HCT116 (cell line): ENCODE measurements at regions not wholly inside any gene's neighbourhood (a gene's known extent, or its start where the extent isn't known, plus 50 kb on each side); places are given as distances from the start of the nearest gene placed in this dataset.

Experiments used
- ATAC-seq: fragments of 200-7000 bp; cut with Tn5 transposase; 2 replicates; pipeline ENCODE4 v1.9.1; 2020; ENCODE audit warnings: mild to moderate bottlenecking, moderate library complexity
- BruUV-seq: library from RNA; stranded (reverse); fragments of 400-500 nt; replicated peaks from 2 replicates; lab custom pipeline; 2021; lab: Mats Ljungman, UMichigan
- CTCF ChIA-PET: fragments of 300-600 bp; sonication (Branson Sonifier 250); formaldehyde crosslinking; loops from one replicate; lab custom pipeline; 2021; ENCODE audit warnings: antibody characterized with exemption; lab: Charles Lee
- POLR2A ChIA-PET: fragments of 300-600, 350-600 bp; sonication (Branson Sonifier 250); formaldehyde crosslinking; loops from one replicate; lab custom pipeline; 2021; ENCODE audit warnings: antibody characterized with exemption; lab: Charles Lee
- RAD21 ChIA-PET, 2 experiments: fragments of 300-600 bp; sonication (Branson Sonifier 250); formaldehyde crosslinking; loops; one replicate each; lab custom pipeline; 2023; ENCODE audit warnings: low total read pairs in 2 of 2; ENCODE audit not compliant: uncharacterized antibody in 2 of 2, unreplicated experiment in 2 of 2, low non-redundant PET in 1 of 2; lab: Charles Lee
- DNase-seq: peaks from one replicate; pipeline ENCODE4 v3.0.0-alpha.2; 2010; ENCODE audit warnings: low read depth, low spot score
- H2AFZ ChIP-seq: fragments of 200-600 bp; shearing (Covaris generic), sonication (generic); 2 replicates; pipeline ENCODE4 v1.6.1; 2017; ENCODE audit warnings: low read depth, mixed run types, mixed read lengths, antibody characterized with exemption, low read length; ENCODE audit not compliant: poor library complexity, severe bottlenecking
- H3K27ac ChIP-seq: 2 replicates; pipeline ENCODE4 v1.5.1; 2012; ENCODE audit warnings: low read depth, low read length
- H3K27me3 ChIP-seq: fragments of 200-600 bp; sonication (generic); 2 replicates; pipeline ENCODE4 v1.6.1; 2016; ENCODE audit warnings: mixed run types, low read length, mixed read lengths; ENCODE audit not compliant: insufficient read depth
- H3K36me3 ChIP-seq, 2 experiments: fragments of 200-500 bp in 1 of 2; fragments of 200-600 bp in 1 of 2; sonication (Bioruptor generic) in 1 of 2; sonication (generic) in 1 of 2; 2 replicates each; pipeline versions ENCODE4 v1.5.1 to v1.6.1; 2014 to 2016; ENCODE audit warnings: low read length in 2 of 2, inconsistent platforms in 1 of 2, mixed read lengths in 1 of 2, mixed run types in 1 of 2; ENCODE audit not compliant: insufficient read depth in 2 of 2, control insufficient read depth in 1 of 2
- H3K4me1 ChIP-seq, 2 experiments: fragments of 200-600 bp in 1 of 2; sonication (generic) in 1 of 2; 2 replicates each; pipeline versions ENCODE4 v1.5.1 to v1.6.1; 2012 to 2017; ENCODE audit warnings: low read length in 2 of 2, inconsistent platforms in 1 of 2, mild to moderate bottlenecking in 1 of 2, mixed read lengths in 1 of 2, mixed run types in 1 of 2, moderate library complexity in 1 of 2; ENCODE audit not compliant: insufficient read depth in 2 of 2, control insufficient read depth in 1 of 2
- H3K4me2 ChIP-seq: fragments of 200-600 bp; sonication (generic); 2 replicates; pipeline ENCODE4 v1.6.1; 2017; ENCODE audit warnings: mixed run types, low read length, mixed read lengths
- H3K4me3 ChIP-seq, 2 experiments: fragments of 200-600 bp in 1 of 2; sonication (generic) in 1 of 2; replicated peaks in 1 of 2; 2 replicates each; pipeline ENCODE4 v1.5.1; 2011 to 2016; ENCODE audit warnings: low read length in 2 of 2, control low read depth in 1 of 2, low read depth in 1 of 2, mild to moderate bottlenecking in 1 of 2, mixed read lengths in 1 of 2, mixed run types in 1 of 2
- H3K79me2 ChIP-seq: fragments of 200-600 bp; sonication (generic); 2 replicates; pipeline ENCODE4 v1.6.1; 2017; ENCODE audit warnings: mild to moderate bottlenecking, mixed run types, low read length, moderate library complexity, mixed read lengths; ENCODE audit not compliant: insufficient read depth
- H3K9ac ChIP-seq: fragments of 200-600 bp; sonication (generic); 2 replicates; pipeline ENCODE4 v1.6.1; 2016; ENCODE audit warnings: low read length, mixed read lengths
- H3K9me2 ChIP-seq: fragments of 200-600 bp; sonication (generic), shearing (Covaris generic); 2 replicates; pipeline ENCODE4 v1.6.1; 2017; ENCODE audit warnings: mixed run types, mild to moderate bottlenecking, moderate library complexity; ENCODE audit not compliant: insufficient read depth
- H3K9me3 ChIP-seq, 2 experiments: fragments of 200-500 bp in 1 of 2; fragments of 200-600 bp in 1 of 2; sonication (Bioruptor generic) in 1 of 2; sonication (generic) in 1 of 2; 2 replicates each; pipeline ENCODE4 v1.6.1; 2014 to 2017; ENCODE audit warnings: low read length in 2 of 2, mixed read lengths in 2 of 2, inconsistent platforms in 1 of 2, low read depth in 1 of 2, mild to moderate bottlenecking in 1 of 2, mixed run types in 1 of 2, moderate library complexity in 1 of 2; ENCODE audit not compliant: control insufficient read depth in 1 of 2, insufficient read depth in 1 of 2
- H4K20me1 ChIP-seq: fragments of 200-600 bp; sonication (generic), shearing (Covaris generic); 2 replicates; pipeline ENCODE4 v1.6.1; 2017; ENCODE audit warnings: mixed run types, mild to moderate bottlenecking, moderate library complexity; ENCODE audit not compliant: insufficient read depth
- CBX3 ChIP-seq: IDR thresholded peaks from 2 replicates; pipeline ENCODE4 v1.6.1; 2012; ENCODE audit warnings: low read depth
- CEBPB ChIP-seq: IDR thresholded peaks from 2 replicates; pipeline ENCODE4 v1.6.1; 2012; ENCODE audit warnings: low read depth
- ELF1 ChIP-seq: IDR thresholded peaks from 2 replicates; pipeline ENCODE4 v1.6.1; 2012; ENCODE audit warnings: low read depth, borderline replicate concordance
- EZH2 ChIP-seq: fragments of 200-600 bp; sonication (generic); IDR thresholded peaks from 2 replicates; pipeline ENCODE4 v1.6.1; 2017; ENCODE audit warnings: antibody characterized with exemption, mixed run types
- JUND ChIP-seq: IDR thresholded peaks from 2 replicates; pipeline ENCODE4 v1.6.1; 2012
- POLR2A ChIP-seq: IDR thresholded peaks from 2 replicates; pipeline ENCODE4 v1.7.0; 2011; ENCODE audit warnings: borderline replicate concordance; ENCODE audit not compliant: insufficient read depth, insufficient read length; ENCODE audit errors: extremely low read depth
- POLR2AphosphoS5 ChIP-seq: IDR thresholded peaks from 2 replicates; pipeline ENCODE4 v1.6.1; 2011; ENCODE audit warnings: mild to moderate bottlenecking, low read depth, low read length, moderate library complexity
- RAD21 ChIP-seq: IDR thresholded peaks from 2 replicates; pipeline ENCODE4 v1.6.1; 2012; ENCODE audit warnings: low read depth, mild to moderate bottlenecking
- SP1 ChIP-seq: IDR thresholded peaks from 2 replicates; pipeline ENCODE4 v1.6.1; 2012; ENCODE audit warnings: low read depth
- SRF ChIP-seq: IDR thresholded peaks from 2 replicates; pipeline ENCODE4 v1.6.1; 2012; ENCODE audit warnings: low read depth
- TCF7L2 ChIP-seq: IDR thresholded peaks from 2 replicates; pipeline ENCODE4 v1.7.0; 2011; ENCODE audit warnings: borderline replicate concordance, inconsistent platforms; ENCODE audit not compliant: insufficient read depth, insufficient read length; ENCODE audit errors: extremely low read depth
- YY1 ChIP-seq: IDR thresholded peaks from 2 replicates; pipeline ENCODE4 v1.6.1; 2011; ENCODE audit warnings: low read length, low read depth, moderate library complexity, mild to moderate bottlenecking; ENCODE audit not compliant: insufficient replicate concordance; ENCODE audit errors: extremely low read depth
- ZFX ChIP-seq: fragments of 450-650 bp; IDR thresholded peaks from 2 replicates; pipeline ENCODE4 v1.6.1; 2017
- ZNF274 ChIP-seq: fragments of 200-500 bp; sonication (Bioruptor generic); IDR thresholded peaks from 2 replicates; pipeline ENCODE4 v1.6.1; 2014; ENCODE audit warnings: mild to moderate bottlenecking, low read depth, low read length, inconsistent platforms
- intact Hi-C: fragments of 100-400 bp; cut with micrococcal nuclease; formaldehyde crosslinking; loops from 2 replicates; pipeline ENCODE4 v1.10.0; 2022
- TF ChIP-seq, protein P1 (sequence below): IDR thresholded peaks from 2 replicates; pipeline ENCODE4 v1.6.1; 2012; ENCODE audit warnings: low read depth
- TF ChIP-seq, protein P2 (sequence below): IDR thresholded peaks from 2 replicates; pipeline ENCODE4 v1.6.1; 2012
- TF ChIP-seq, protein P3 (sequence below), 3 experiments: fragments of 200-600 bp in 1 of 3; sonication (generic) in 1 of 3; IDR thresholded peaks in 2 of 3; conservative IDR thresholded peaks in 1 of 3; 2 replicates each; pipeline ENCODE4 v1.5.1; 2012 to 2017; ENCODE audit warnings: low read depth in 2 of 3, low read length in 2 of 3, antibody characterized with exemption in 1 of 3, borderline replicate concordance in 1 of 3, control low read depth in 1 of 3, mild to moderate bottlenecking in 1 of 3, mixed read lengths in 1 of 3, mixed run types in 1 of 3, moderate library complexity in 1 of 3; ENCODE audit not compliant: insufficient read depth in 1 of 3
- TF ChIP-seq, protein P4 (sequence below): IDR thresholded peaks from 2 replicates; pipeline ENCODE4 v1.6.1; 2012
- TF ChIP-seq, protein P5 (sequence below): IDR thresholded peaks from 2 replicates; pipeline ENCODE4 v1.6.1; 2011; ENCODE audit warnings: mild to moderate bottlenecking, low read length, moderate library complexity; ENCODE audit not compliant: insufficient replicate concordance; ENCODE audit errors: extremely low read depth

DNA sequence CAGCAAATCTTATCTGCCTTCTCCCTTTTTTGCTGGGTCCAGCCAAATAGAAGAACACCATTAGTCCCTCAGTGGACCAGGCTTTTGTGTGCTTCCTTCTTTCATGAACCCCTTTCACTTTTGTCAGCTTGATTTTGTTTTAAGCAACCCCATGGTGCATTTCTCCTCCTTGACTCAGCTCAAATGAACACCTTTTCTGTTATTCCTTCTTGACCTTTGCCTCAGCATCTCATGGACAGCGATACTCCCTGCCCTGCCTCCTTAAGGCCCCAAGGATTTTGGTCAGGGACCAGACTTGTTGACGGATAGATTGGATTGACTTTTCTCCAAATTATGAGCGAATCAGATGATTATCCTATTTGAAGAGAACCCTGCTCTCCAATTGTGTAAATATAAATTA is 356.6 kb upstream of the USP24 start (continued):
- TF ChIP-seq RAD21: no peak
- no peak for TF ChIP-seq JUND
- no peak for TF ChIP-seq ZNF274

DNA sequence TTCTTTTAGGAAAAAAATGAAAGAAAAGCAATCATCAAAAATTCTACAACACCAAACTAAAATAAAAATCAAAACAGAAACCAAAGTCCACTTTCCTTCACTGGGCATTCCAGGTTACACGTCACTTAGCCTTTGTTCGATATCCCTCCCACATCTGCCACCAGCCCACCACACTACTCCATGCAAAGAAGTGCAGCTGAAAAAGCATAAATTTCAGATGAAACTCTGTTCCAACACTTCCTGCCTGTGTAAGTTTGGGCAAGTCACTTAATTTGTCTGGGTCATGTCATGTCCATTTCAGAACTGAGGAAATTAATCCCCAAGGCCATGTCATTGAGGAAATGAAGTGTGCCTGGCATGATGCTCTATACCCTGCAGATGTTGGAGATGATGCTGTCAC is 354.3 kb upstream of the USP24 start:
- RAD21 ChIA-PET: no interaction called here
- DNase-seq (no peak), ATAC-seq (no peak)
- POLR2A ChIA-PET: no interaction called here
- H3K9me2 ChIP-seq: no peaks in the 10 kb centered on the region
- no peaks in the 10 kb centered on the region for H3K9me3 ChIP-seq
- TF ChIP-seq, protein P1, sequence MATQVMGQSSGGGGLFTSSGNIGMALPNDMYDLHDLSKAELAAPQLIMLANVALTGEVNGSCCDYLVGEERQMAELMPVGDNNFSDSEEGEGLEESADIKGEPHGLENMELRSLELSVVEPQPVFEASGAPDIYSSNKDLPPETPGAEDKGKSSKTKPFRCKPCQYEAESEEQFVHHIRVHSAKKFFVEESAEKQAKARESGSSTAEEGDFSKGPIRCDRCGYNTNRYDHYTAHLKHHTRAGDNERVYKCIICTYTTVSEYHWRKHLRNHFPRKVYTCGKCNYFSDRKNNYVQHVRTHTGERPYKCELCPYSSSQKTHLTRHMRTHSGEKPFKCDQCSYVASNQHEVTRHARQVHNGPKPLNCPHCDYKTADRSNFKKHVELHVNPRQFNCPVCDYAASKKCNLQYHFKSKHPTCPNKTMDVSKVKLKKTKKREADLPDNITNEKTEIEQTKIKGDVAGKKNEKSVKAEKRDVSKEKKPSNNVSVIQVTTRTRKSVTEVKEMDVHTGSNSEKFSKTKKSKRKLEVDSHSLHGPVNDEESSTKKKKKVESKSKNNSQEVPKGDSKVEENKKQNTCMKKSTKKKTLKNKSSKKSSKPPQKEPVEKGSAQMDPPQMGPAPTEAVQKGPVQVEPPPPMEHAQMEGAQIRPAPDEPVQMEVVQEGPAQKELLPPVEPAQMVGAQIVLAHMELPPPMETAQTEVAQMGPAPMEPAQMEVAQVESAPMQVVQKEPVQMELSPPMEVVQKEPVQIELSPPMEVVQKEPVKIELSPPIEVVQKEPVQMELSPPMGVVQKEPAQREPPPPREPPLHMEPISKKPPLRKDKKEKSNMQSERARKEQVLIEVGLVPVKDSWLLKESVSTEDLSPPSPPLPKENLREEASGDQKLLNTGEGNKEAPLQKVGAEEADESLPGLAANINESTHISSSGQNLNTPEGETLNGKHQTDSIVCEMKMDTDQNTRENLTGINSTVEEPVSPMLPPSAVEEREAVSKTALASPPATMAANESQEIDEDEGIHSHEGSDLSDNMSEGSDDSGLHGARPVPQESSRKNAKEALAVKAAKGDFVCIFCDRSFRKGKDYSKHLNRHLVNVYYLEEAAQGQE: no peak
- TF ChIP-seq POLR2A: no peak
- no peak for TF ChIP-seq CEBPB
- no peak for TF ChIP-seq ZFX
- TF ChIP-seq JUND: no peak
- TF ChIP-seq, protein P2, sequence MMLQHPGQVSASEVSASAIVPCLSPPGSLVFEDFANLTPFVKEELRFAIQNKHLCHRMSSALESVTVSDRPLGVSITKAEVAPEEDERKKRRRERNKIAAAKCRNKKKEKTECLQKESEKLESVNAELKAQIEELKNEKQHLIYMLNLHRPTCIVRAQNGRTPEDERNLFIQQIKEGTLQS: no peak
- no peak for TF ChIP-seq YY1
- no peak for TF ChIP-seq ELF1
- TF ChIP-seq ZNF274: no peak
- no peak for TF ChIP-seq RAD21
- TF ChIP-seq, protein P3, sequence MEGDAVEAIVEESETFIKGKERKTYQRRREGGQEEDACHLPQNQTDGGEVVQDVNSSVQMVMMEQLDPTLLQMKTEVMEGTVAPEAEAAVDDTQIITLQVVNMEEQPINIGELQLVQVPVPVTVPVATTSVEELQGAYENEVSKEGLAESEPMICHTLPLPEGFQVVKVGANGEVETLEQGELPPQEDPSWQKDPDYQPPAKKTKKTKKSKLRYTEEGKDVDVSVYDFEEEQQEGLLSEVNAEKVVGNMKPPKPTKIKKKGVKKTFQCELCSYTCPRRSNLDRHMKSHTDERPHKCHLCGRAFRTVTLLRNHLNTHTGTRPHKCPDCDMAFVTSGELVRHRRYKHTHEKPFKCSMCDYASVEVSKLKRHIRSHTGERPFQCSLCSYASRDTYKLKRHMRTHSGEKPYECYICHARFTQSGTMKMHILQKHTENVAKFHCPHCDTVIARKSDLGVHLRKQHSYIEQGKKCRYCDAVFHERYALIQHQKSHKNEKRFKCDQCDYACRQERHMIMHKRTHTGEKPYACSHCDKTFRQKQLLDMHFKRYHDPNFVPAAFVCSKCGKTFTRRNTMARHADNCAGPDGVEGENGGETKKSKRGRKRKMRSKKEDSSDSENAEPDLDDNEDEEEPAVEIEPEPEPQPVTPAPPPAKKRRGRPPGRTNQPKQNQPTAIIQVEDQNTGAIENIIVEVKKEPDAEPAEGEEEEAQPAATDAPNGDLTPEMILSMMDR (IDR thresholded peaks at IDR 0.05 in 2 of 3, conservative IDR thresholded peaks at IDR 0.05 in 1 of 3; ENCODE audit: borderline replicate concordance in 1 of 3, insufficient read depth in 1 of 3, low read depth in 2 of 3, low read length in 2 of 3): no peak
- TF ChIP-seq TCF7L2: no peak
- TF ChIP-seq, protein P4, sequence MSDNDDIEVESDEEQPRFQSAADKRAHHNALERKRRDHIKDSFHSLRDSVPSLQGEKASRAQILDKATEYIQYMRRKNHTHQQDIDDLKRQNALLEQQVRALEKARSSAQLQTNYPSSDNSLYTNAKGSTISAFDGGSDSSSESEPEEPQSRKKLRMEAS: no peak
- no peak for TF ChIP-seq EZH2
- TF ChIP-seq CBX3: no peak
- TF ChIP-seq, protein P5, sequence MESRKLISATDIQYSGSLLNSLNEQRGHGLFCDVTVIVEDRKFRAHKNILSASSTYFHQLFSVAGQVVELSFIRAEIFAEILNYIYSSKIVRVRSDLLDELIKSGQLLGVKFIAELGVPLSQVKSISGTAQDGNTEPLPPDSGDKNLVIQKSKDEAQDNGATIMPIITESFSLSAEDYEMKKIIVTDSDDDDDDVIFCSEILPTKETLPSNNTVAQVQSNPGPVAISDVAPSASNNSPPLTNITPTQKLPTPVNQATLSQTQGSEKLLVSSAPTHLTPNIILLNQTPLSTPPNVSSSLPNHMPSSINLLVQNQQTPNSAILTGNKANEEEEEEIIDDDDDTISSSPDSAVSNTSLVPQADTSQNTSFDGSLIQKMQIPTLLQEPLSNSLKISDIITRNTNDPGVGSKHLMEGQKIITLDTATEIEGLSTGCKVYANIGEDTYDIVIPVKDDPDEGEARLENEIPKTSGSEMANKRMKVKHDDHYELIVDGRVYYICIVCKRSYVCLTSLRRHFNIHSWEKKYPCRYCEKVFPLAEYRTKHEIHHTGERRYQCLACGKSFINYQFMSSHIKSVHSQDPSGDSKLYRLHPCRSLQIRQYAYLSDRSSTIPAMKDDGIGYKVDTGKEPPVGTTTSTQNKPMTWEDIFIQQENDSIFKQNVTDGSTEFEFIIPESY: no peak
- no peak for TF ChIP-seq POLR2AphosphoS5
- TF ChIP-seq SRF: no peak
- no peak for TF ChIP-seq SP1
- H4K20me1 ChIP-seq: no peaks in the 10 kb centered on the region
- H2AFZ ChIP-seq: no peak overlapping the region
- no TSS peak for BruUV-seq
- intact Hi-C loops: no loop called here
- no peak overlapping the region for H3K4me2 ChIP-seq
- no peak overlapping the region for H3K9ac ChIP-seq
- no peaks in the 10 kb centered on the region for H3K79me2 ChIP-seq
- CTCF ChIA-PET: no interaction called here
- no peaks in the 10 kb centered on the region for H3K36me3 ChIP-seq
- peaks cover 4 to 18% of the 10 kb centered on the region in 2 experiments; a peak in 3 of 4 replicates for H3K4me1 ChIP-seq
- no peak overlapping the region for H3K27ac ChIP-seq
- H3K4me3 ChIP-seq: no peak overlapping the region
- no peaks in the 10 kb centered on the region for H3K27me3 ChIP-seq
